Natural killer cell (primary cell): ENCODE measurements at regions not wholly inside any gene's neighbourhood (a gene's known extent, or its start where the extent isn't known, plus 50 kb on each side); places are given as distances from the start of the nearest gene placed in this dataset.

Source experiments
- ATAC-seq, 3 donors: fragments of 150-1000 bp in 2 of 3; fragments of 200-7000 bp in 1 of 3; cut with Tn5 transposase; 1 replicate in 1 of 3; 2 replicates in 2 of 3; pipeline ENCODE4 v1.10.0; 2021; ENCODE audit warnings: mild to moderate bottlenecking in 2 of 3, moderate library complexity in 2 of 3
- DNase-seq, 2 donors: peaks; one replicate each; pipeline versions ENCODE4 v3.0.0 to v3.0.0-alpha.2; 2013 to 2021; ENCODE audit warnings: mixed read lengths in 1 of 2
- H3K27ac ChIP-seq: one replicate; pipeline ENCODE4 v1.5.1; 2013; ENCODE audit warnings: mild to moderate bottlenecking, low read length
- H3K27me3 ChIP-seq: one replicate; pipeline ENCODE4 v1.6.1; 2013; ENCODE audit warnings: low read length; ENCODE audit not compliant: control insufficient read depth, insufficient read depth
- H3K36me3 ChIP-seq: one replicate; pipeline ENCODE4 v1.6.1; 2013; ENCODE audit warnings: low read length; ENCODE audit not compliant: control insufficient read depth, insufficient read depth
- H3K4me1 ChIP-seq: one replicate; pipeline ENCODE4 v1.6.1; 2013; ENCODE audit warnings: low read length; ENCODE audit not compliant: control insufficient read depth, insufficient read depth
- H3K4me3 ChIP-seq: one replicate; pipeline ENCODE4 v1.5.1; 2013; ENCODE audit warnings: low read length
- H3K9me3 ChIP-seq: one replicate; pipeline ENCODE4 v1.6.1; 2013; ENCODE audit warnings: low read length; ENCODE audit not compliant: control insufficient read depth, insufficient read depth
- H3K27ac Mint-ChIP-seq, 2 donors: one replicate each; pipeline ENCODE4 v1.8.0; 2022; ENCODE audit warnings: mild to moderate bottlenecking in 2 of 2, mixed read lengths in 2 of 2, moderate library complexity in 1 of 2
- H3K27me3 Mint-ChIP-seq, 2 donors: one replicate each; pipeline ENCODE4 v1.8.0; 2022; ENCODE audit warnings: low read depth in 2 of 2, mixed read lengths in 2 of 2
- H3K36me3 Mint-ChIP-seq: one replicate; pipeline ENCODE4 v1.8.0; 2022; ENCODE audit warnings: mixed read lengths
- H3K4me1 Mint-ChIP-seq, 2 donors: one replicate each; pipeline ENCODE4 v1.8.0; 2022; ENCODE audit warnings: mixed read lengths in 2 of 2
- H3K4me3 Mint-ChIP-seq: one replicate; pipeline ENCODE4 v1.8.0; 2022; ENCODE audit warnings: mild to moderate bottlenecking, moderate library complexity, mixed read lengths
- H3K9me3 Mint-ChIP-seq, 2 donors: one replicate each; pipeline ENCODE4 v1.8.0; 2022; ENCODE audit warnings: mixed read lengths in 2 of 2
- WGBS: methylation state at CpG from one replicate; pipeline ENCODE4 v1.1.7; 2013; ENCODE audit warnings: missing lambda C conversion rate; ENCODE audit not compliant: insufficient coverage; 5-methylcytosine and 5-hydroxymethylcytosine counted together
- intact Hi-C: fragments of 100-400 bp; cut with micrococcal nuclease; formaldehyde crosslinking; loops from one replicate; pipeline ENCODE4 v1.14.2; 2022
- TF ChIP-seq, protein P1 (sequence below): fragments of 200-600 bp; IDR thresholded peaks from one replicate; pipeline ENCODE4 v1.8.0; 2022; ENCODE audit warnings: antibody characterized with exemption

GRCh38 chr3:193129607-193130006 lies 111.4 kb upstream of the PLAAT1 start:
- no peak overlapping the region for H3K4me3 Mint-ChIP-seq
- H3K4me1 ChIP-seq: no peaks in the 10 kb centered on the region
- TF ChIP-seq, protein P1, sequence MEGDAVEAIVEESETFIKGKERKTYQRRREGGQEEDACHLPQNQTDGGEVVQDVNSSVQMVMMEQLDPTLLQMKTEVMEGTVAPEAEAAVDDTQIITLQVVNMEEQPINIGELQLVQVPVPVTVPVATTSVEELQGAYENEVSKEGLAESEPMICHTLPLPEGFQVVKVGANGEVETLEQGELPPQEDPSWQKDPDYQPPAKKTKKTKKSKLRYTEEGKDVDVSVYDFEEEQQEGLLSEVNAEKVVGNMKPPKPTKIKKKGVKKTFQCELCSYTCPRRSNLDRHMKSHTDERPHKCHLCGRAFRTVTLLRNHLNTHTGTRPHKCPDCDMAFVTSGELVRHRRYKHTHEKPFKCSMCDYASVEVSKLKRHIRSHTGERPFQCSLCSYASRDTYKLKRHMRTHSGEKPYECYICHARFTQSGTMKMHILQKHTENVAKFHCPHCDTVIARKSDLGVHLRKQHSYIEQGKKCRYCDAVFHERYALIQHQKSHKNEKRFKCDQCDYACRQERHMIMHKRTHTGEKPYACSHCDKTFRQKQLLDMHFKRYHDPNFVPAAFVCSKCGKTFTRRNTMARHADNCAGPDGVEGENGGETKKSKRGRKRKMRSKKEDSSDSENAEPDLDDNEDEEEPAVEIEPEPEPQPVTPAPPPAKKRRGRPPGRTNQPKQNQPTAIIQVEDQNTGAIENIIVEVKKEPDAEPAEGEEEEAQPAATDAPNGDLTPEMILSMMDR: no peak
- no peak overlapping the region for H3K27ac Mint-ChIP-seq
- WGBS: 69% methylated on average over 4 of the region's 4 CpGs
- intact Hi-C loops: no loop called here
- no peaks in the 10 kb centered on the region for H3K36me3 Mint-ChIP-seq
- peaks cover 7 to 9% of the 10 kb centered on the region in 2 donors for H3K9me3 Mint-ChIP-seq
- no peaks in the 10 kb centered on the region for H3K27me3 ChIP-seq
- H3K27me3 Mint-ChIP-seq: peaks cover 0 to 3% of the 10 kb centered on the region in 2 donors
- no peak for DNase-seq
- H3K4me1 Mint-ChIP-seq: no peaks in the 10 kb centered on the region
- H3K27ac ChIP-seq: no peak overlapping the region
- H3K36me3 ChIP-seq: no peaks in the 10 kb centered on the region
- no peaks in the 10 kb centered on the region for H3K9me3 ChIP-seq
- H3K4me3 ChIP-seq: no peak overlapping the region
- no peak for ATAC-seq

- Histone ChIP-seq H3K4me1 (no peaks in the 10 kb centered on the region), H3K9me3 (no peaks in the 10 kb centered on the region), H3K36me3 (no peaks in the 10 kb centered on the region), H3K27ac (no peak overlapping the region), H3K4me3 (no peak overlapping the region), H3K27me3 (no peaks in the 10 kb centered on the region)
- H3K27ac Mint-ChIP-seq: no peak overlapping the region
- H3K36me3 Mint-ChIP-seq: no peaks in the 10 kb centered on the region
- intact Hi-C loops: no loop called here
- TF ChIP-seq, protein P1: no peak
- no peak overlapping the region for H3K4me3 Mint-ChIP-seq
- WGBS: 90% methylated on average over 3 of the region's 4 CpGs
- ATAC-seq (no peak), DNase-seq (no peak)
- H3K4me1 Mint-ChIP-seq: no peaks in the 10 kb centered on the region
- H3K27me3 Mint-ChIP-seq: peaks cover 0 to 3% of the 10 kb centered on the region in 2 donors
- peaks cover 7 to 9% of the 10 kb centered on the region in 2 donors for H3K9me3 Mint-ChIP-seq
Measured at GRCh38 chr3:193130576-193130975, 110.4 kb upstream of the PLAAT1 start.

DNA sequence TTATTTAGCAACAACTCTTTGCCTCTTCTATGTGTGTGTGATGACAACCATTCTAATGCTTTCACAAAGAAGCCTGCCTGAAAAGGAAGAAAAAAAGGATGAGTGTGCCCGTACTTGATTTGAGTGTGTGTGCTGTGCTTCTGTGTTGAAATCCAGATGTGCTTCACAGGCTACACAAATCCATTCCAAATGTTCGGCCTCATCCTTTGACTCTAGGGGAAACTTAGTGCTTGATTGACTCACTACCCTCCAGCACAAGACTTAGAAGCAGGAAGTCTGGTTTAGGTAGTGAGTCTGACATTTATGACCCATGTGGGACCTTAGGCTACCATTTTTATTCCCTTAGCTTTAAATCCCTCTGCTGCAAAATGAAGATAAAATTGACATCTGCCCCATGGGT lies 108.8 kb upstream of the PLAAT1 start:
- no peaks in the 10 kb centered on the region for H3K36me3 Mint-ChIP-seq
- ATAC-seq: no peak
- no peaks in the 10 kb centered on the region for H3K4me1 Mint-ChIP-seq
- no peaks in the 10 kb centered on the region for H3K27me3 Mint-ChIP-seq
- Histone ChIP-seq H3K4me1 (no peaks in the 10 kb centered on the region), H3K9me3 (no peaks in the 10 kb centered on the region), H3K27me3 (no peaks in the 10 kb centered on the region), H3K27ac (no peak overlapping the region), H3K4me3 (no peak overlapping the region), H3K36me3 (no peaks in the 10 kb centered on the region)
- 100% methylated on average over 1 of the region's 2 CpGs for WGBS
- H3K9me3 Mint-ChIP-seq: peaks cover 3% of the 10 kb centered on the region in 2 donors
- no peak overlapping the region for H3K4me3 Mint-ChIP-seq
- TF ChIP-seq, protein P1: no peak
- intact Hi-C loops: no loop called here
- H3K27ac Mint-ChIP-seq: no peak overlapping the region
- no peak for DNase-seq

GRCh38 chr3:193132964-193133363 lies 108.1 kb upstream of the PLAAT1 start:
- Histone ChIP-seq H3K27me3 (no peaks in the 10 kb centered on the region), H3K4me1 (no peaks in the 10 kb centered on the region), H3K9me3 (no peaks in the 10 kb centered on the region), H3K27ac (no peak overlapping the region), H3K36me3 (no peaks in the 10 kb centered on the region), H3K4me3 (no peak overlapping the region)
- H3K9me3 Mint-ChIP-seq: peaks cover 6% of the 10 kb centered on the region in 2 donors
- intact Hi-C loops: no loop called here
- H3K4me1 Mint-ChIP-seq: no peaks in the 10 kb centered on the region
- DNase-seq (no peak), ATAC-seq (no peak)
- no peaks in the 10 kb centered on the region for H3K36me3 Mint-ChIP-seq
- no peak overlapping the region for H3K27ac Mint-ChIP-seq
- 88% methylated on average over 4 of the region's 4 CpGs for WGBS
- no peak overlapping the region for H3K4me3 Mint-ChIP-seq
- no peaks in the 10 kb centered on the region for H3K27me3 Mint-ChIP-seq
- TF ChIP-seq, protein P1: no peak
